ENCODE measurements at regions not wholly inside any gene's neighbourhood (a gene's known extent, or its start where the extent isn't known, plus 50 kb on each side); places are given as distances from the start of the nearest gene placed in this dataset.
A peak's percentile ranks its signal among the peaks of the same experiment; 100 is the strongest.

- TF ChIP-seq CTCF (IDR thresholded peaks at IDR 0.05): no peak
- TF ChIP-seq EZH2phosphoT487 (IDR thresholded peaks at IDR 0.05): no peak
- no peak for TF ChIP-seq EZH2 (IDR thresholded peaks at IDR 0.05)
- Histone ChIP-seq H3K4me2 (no peak overlapping the region), H3K36me3 (no peaks in the 10 kb centered on the region), H4K20me1 (ENCODE audit: low read depth) (no peaks in the 10 kb centered on the region), H3K27ac (no peak overlapping the region), H3F3A (ENCODE audit: low read depth) (peaks cover 10% of the 10 kb centered on the region), H3K27me3 (no peaks in the 10 kb centered on the region), H3K9ac (no peak overlapping the region), H3K4me3 (no peak overlapping the region), H3K9me3 (ENCODE audit: low read depth) (no peaks in the 10 kb centered on the region), H2AFZ (replicated peaks) (no peak overlapping the region), H3K79me2 (ENCODE audit: low read depth) (no peaks in the 10 kb centered on the region), H3K4me1 (peaks cover 19% of the 10 kb centered on the region)
- no peaks in the 10 kb centered on the region for H3K9me3 Mint-ChIP-seq
- no peaks in the 10 kb centered on the region for H3K36me3 Mint-ChIP-seq
- peaks cover 16% of the 10 kb centered on the region for H3K4me1 Mint-ChIP-seq
- no peak for DNase-seq (ENCODE audit: low spot score)
- H3K27me3 Mint-ChIP-seq (ENCODE audit: insufficient read depth, low read depth): no peaks in the 10 kb centered on the region
- H3K4me3 Mint-ChIP-seq: no peak overlapping the region
- no peak overlapping the region for H3K27ac Mint-ChIP-seq
Observed at GRCh38 chr4:174157106-174157607, 126.3 kb downstream of the FBXO8 start.

- H3F3A ChIP-seq (ENCODE audit: low read depth): peaks cover 12% of the 10 kb centered on the region
- no peaks in the 10 kb centered on the region for H3K79me2 ChIP-seq (ENCODE audit: low read depth)
- no peak for TF ChIP-seq EZH2phosphoT487 (IDR thresholded peaks at IDR 0.05)
- TF ChIP-seq CTCF (IDR thresholded peaks at IDR 0.05): peak; percentile 73
- H3K9me3 Mint-ChIP-seq: no peaks in the 10 kb centered on the region
- no peaks in the 10 kb centered on the region for H4K20me1 ChIP-seq (ENCODE audit: low read depth)
- no peak overlapping the region for H3K9ac ChIP-seq
- H3K9me3 ChIP-seq (ENCODE audit: low read depth): no peaks in the 10 kb centered on the region
- no peak overlapping the region for H3K4me3 ChIP-seq
- peaks cover 17% of the 10 kb centered on the region for H3K4me1 Mint-ChIP-seq
- H3K36me3 ChIP-seq: no peaks in the 10 kb centered on the region
- H3K4me3 Mint-ChIP-seq: no peak overlapping the region
- H3K27ac Mint-ChIP-seq: no peak overlapping the region
- no peak overlapping the region for H3K27ac ChIP-seq
- H3K27me3 ChIP-seq: no peaks in the 10 kb centered on the region
- no peak overlapping the region for H2AFZ ChIP-seq (replicated peaks)
- no peaks in the 10 kb centered on the region for H3K27me3 Mint-ChIP-seq (ENCODE audit: insufficient read depth, low read depth)
- DNase-seq (ENCODE audit: low spot score): peak; percentile 44
- H3K4me2 ChIP-seq: no peak overlapping the region
- no peaks in the 10 kb centered on the region for H3K36me3 Mint-ChIP-seq
- peaks cover 23% of the 10 kb centered on the region for H3K4me1 ChIP-seq
Observed at GRCh38 chr4:174156239-174156826, 127.1 kb downstream of the FBXO8 start.

DNA sequence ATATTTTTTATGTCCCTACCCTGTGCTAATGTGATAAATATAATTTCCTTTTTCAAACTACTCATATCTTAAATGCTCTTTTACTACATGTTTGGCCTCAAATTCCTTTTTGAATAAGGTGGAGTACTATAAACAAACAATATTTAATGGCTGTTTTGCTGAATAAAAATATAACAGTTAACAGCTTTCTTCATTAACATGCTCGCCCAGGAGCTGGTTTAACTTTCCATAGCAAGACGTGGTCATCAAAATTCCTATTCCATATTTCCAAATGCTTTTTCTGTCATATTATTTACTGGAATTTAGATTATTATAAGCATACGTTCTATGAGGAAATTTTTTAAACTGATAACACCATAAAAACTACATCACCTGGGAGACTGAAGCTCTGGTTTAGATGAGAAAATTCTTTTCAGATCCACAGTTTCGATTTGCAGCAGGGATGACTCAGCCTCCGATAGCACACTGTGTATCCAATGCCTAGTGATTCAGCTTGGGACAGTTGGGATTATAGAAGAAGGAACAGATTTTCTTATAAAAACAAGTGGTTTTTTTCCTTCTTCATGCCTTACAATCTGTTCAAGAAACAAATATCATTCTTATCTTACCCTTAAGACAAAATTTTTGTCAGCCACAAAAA, 129.1 kb downstream of the FBXO8 start:
- Mint-ChIP-seq H3K4me3 (no peak overlapping the region), H3K27ac (no peak overlapping the region), H3K4me1 (peaks cover 17% of the 10 kb centered on the region), H3K9me3 (no peaks in the 10 kb centered on the region), H3K36me3 (no peaks in the 10 kb centered on the region), H3K27me3 (ENCODE audit: insufficient read depth, low read depth) (no peaks in the 10 kb centered on the region)
- H3K4me2 ChIP-seq: no peak overlapping the region
- no peak for DNase-seq (ENCODE audit: low spot score)
- H2AFZ ChIP-seq (replicated peaks): no peak overlapping the region
- no peak overlapping the region for H3K9ac ChIP-seq
- no peaks in the 10 kb centered on the region for H3K9me3 ChIP-seq (ENCODE audit: low read depth)
- H3K79me2 ChIP-seq (ENCODE audit: low read depth): no peaks in the 10 kb centered on the region
- peaks cover 12% of the 10 kb centered on the region for H3F3A ChIP-seq (ENCODE audit: low read depth)
- H3K4me1 ChIP-seq: peaks cover 35% of the 10 kb centered on the region
- no peak overlapping the region for H3K4me3 ChIP-seq
- no peaks in the 10 kb centered on the region for H3K36me3 ChIP-seq
- no peaks in the 10 kb centered on the region for H4K20me1 ChIP-seq (ENCODE audit: low read depth)
- TF ChIP-seq EZH2 (IDR thresholded peaks at IDR 0.05) (no peak), EZH2phosphoT487 (IDR thresholded peaks at IDR 0.05) (no peak)
- no peak overlapping the region for H3K27ac ChIP-seq
- H3K27me3 ChIP-seq: no peaks in the 10 kb centered on the region
